GM18519 (cell line): ENCODE measurements at regions not wholly inside any gene's neighbourhood (a gene's known extent, or its start where the extent isn't known, plus 50 kb on each side); places are given as distances from the start of the nearest gene placed in this dataset.
"Not testable (repeated sequence)": the region's sequence is repeated elsewhere in the genome, so short reads cannot be mapped to it uniquely, and the experiment has no call there.

Experiments
- ATAC-seq: cut with Tn5 transposase; IDR thresholded peaks from one replicate; pipeline ENCODE4 v1.9.1; 2021; ENCODE audit warnings: mild to moderate bottlenecking, moderate library complexity; ENCODE audit not compliant: unreplicated experiment, low FRiP score

DNA sequence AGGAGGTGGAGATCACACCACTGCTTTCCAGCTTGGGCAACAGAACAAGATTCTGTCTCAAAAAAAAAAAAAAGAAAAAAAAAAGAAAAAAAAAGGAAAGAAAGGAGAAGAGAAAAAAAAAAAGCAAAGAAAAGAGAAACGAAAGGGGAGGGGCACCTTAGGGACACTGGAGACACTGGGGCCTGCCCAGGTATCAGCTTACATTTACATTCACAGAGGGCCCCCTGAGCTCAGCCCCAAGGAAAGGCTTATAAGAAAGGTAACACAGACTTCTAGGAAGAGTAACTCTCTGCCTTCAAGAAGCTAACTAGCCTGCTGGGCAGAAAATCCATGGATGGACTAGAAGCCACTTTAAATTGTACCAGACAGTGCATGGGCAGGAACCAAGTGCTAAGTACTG is 108.8 kb downstream of the NPY start:
- no peak for ATAC-seq

DNA sequence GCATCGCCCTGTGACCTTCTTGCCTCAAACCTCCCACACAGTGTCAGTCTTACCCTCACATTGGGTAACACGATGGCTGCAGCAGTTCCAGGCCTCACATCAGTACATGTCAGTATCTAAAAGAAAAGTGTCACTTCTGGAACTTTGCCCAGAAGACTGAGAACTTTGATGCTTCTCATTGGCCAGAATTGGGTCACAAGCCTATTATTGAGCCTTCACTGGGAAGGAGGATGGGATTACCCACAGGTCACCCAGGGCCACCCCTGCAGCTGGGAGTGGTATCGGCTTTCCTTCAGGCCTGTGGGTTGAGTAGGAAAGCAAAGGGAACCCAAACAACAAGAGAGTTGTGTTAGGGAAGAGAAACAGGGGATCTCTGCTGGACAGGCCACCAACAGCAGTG is 111.5 kb downstream of the NPY start:
- no peak for ATAC-seq

DNA sequence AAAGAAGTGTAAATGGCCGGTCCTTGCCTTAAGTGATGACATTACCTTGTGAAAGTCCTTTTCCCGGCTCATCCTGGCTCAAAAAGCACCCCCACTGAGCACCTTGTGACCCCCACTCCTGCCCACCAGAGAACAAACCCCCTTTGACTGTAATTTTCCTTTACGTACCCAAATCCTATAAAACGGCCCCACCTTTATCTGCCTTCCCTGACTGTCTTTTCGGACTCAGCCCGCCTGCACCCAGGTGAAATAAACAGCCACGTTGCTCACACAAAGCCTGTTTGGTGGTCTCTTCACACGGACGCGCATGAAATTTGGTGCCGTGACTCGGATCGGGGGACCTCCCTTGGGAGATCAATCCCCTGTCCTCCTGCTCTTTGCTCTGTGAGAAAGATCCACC is 112.4 kb downstream of the NPY start:
- not testable (repeated sequence) for ATAC-seq

- no peak for ATAC-seq
Observed at GRCh38 chr7:24401628-24402593, 117.9 kb downstream of the NPY start.

DNA sequence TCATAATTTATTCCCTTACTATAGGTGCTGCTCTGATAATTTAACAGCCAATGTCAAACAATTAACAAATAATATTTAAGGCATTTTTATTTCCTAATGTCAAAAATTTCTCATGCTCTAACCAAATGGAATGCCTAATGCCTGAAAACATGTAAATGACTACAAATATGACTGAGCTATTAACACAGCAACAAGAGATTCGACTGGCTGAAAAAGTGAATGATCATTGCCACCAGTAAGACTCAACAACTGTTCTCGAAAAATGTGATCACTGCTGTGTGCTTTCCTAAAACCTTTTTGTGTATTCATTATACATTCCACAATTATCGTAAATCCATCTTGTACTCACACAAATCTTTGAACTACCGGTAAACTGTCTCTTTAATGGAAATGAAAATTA is 118.7 kb downstream of the NPY start:
- no peak for ATAC-seq

DNA sequence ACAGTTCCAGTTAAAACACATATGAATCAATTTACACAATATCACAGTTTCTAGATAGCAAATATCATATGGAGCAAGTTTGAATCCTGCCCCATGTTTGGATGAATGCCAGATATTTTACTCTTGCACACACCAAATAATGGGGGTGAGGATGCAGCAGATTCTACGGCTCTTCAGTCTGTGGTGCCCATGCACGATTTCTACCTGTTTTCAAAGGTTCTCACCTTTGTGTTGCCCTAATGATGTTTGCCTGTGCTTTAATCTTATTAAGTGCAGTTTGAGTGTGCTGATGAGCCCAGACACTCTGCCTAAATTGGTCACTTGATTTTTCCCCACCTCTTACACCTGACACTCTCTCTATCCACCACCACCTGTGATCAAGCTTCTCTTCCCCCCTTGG is 119.6 kb downstream of the NPY start:
- no peak for ATAC-seq

DNA sequence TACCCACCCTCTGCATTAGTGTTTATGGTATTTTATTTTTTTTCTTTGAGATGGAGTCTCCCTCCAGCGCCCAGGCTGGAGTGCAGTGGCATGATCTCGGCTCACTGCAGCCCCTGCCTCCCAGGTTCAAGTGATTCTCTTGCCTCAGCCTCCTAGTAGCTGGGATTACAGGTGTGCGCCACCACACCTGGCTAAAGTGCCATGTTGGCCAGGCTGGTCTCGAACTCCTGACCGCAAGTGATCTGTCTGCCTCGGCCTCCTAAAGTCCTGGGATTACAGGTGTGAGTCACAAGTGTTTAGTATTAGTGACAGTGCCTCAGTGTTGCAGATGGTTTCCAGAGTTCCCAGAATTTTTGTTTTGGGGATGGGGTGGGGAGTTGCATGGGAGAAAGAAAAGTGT is 120.3 kb downstream of the NPY start:
- ATAC-seq, result no peak

GRCh38 chr7:24405002-24405401 is 121.0 kb downstream of the NPY start:
- no peak for ATAC-seq

GRCh38 chr7:24406053-24406788 is 122.2 kb downstream of the NPY start:
- no peak for ATAC-seq

DNA sequence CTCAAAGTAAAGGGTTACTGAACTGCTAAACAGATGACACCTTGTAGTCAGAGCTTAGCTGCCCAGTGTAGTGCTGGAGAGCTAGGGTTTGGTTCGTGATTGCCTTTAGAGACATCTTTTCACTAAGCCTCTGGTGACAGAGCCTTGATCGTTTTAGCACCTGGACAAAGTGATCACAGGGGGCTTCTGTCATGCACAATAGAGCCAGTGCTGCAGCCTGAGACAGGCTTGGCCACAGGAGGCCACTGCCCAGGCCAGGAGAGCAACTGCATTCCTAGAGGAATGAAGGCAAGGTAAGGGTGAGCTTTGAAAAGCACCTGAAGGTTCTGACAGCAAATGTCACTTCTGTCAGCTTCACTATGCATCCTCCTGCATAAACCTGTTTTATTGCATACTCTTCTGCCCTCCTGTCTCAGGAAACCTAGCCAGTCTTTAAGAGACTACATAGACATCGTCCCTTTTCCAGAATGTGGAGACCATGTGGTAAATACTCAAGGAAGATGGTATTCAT is 122.9 kb downstream of the NPY start:
- ATAC-seq, result no peak

DNA sequence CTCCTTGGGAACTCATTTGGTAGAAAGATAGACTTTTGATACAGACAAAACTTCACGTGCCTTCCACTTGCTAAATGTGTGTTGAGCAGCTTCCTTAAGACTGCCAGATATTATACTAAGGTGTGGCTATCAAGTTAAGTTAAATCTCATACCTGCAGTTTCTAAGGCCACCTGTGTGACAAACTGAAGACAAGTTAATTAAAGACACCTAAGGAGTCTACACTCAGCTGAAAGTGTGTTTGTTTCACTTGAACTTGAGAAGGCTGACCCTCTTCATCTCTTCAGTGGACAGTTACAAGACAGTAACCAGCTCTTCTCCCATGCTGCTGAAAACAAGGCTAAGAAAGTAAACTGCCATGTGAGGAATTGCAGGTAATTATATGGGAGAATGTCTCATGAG is 124.0 kb downstream of the NPY start:
- no peak for ATAC-seq

GRCh38 chr7:24408798-24409430 is 124.9 kb downstream of the NPY start:
- ATAC-seq, result no peak

DNA sequence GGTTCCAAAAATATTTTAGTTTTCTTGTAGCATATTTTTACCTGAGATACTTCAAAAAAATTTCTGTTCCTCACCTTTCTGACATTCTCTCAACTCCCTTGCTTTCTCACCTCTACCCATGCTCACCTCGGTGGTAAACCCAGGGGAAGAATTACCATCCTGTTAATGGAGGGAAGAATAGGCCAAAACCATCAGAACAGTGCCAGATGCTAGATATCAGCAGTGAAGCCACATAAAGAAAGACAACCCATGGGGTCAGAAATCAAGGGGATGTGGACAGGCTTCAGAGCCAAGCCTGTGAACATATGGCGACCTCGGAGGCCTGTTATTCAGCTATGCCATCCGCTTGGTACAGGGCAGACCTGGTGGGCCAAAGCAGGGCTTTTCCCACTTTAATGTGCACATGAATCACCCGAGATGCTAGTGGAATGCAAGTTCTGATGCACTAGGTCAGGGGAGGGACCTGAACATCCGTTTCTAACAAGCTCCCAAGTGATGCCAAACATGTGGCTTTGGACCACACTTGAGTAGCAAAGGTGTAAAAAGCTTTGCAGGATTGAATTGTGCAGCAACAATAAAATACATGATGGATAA is 125.5 kb downstream of the NPY start:
- no peak for ATAC-seq

DNA sequence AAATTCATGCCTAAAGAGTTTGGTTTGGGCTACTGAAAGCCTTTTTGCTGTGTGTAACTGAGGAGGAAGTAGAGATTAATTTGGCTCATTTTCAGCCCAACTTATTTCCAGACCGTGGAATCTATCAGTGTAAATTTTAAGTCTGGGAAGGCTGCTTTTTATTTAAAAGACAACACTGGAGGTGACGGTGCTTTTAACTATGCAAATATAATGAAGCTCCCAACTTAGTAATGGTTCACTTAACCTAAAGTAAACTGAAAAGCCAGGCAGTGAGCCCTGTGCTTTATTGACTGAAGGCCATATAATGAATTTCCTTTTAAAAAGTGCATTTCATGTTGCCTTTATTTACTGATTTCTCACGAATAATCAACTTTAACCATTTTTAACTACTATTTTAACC is 127.2 kb downstream of the NPY start:
- no peak for ATAC-seq

DNA sequence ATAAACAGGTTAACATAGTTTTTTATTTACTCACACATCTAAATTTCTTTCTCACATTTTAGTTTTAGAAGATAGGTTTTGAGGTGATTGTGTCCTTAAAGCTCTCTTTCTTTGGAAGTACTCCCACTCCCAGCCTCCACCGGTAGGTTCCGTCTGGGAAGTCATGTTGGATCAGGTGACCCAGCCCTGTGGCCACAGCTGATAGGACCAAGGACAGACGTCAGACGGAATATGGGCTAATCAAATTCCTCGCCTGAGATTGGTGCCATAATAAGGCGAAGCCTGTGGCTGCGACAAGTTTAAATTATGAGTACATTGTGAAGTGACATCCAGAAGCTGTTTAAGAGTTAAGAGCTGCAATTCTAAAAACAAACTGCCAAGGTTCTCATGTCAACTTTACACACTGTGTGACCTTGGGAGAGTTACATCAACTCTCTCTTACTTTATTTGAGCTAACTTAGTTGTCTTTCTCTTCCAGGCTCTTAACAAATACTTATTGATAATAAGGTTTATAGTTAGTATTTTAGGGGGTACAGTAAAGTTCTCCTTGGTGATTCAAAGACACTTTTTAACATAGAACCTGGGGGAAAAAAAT is 133.6 kb downstream of the NPY start:
- no peak for ATAC-seq

- ATAC-seq, result no peak
Observed at GRCh38 chr7:24419077-24419476, 135.1 kb downstream of the NPY start.

- no peak for ATAC-seq
Observed at GRCh38 chr7:24419511-24419910, 135.5 kb downstream of the NPY start.

DNA sequence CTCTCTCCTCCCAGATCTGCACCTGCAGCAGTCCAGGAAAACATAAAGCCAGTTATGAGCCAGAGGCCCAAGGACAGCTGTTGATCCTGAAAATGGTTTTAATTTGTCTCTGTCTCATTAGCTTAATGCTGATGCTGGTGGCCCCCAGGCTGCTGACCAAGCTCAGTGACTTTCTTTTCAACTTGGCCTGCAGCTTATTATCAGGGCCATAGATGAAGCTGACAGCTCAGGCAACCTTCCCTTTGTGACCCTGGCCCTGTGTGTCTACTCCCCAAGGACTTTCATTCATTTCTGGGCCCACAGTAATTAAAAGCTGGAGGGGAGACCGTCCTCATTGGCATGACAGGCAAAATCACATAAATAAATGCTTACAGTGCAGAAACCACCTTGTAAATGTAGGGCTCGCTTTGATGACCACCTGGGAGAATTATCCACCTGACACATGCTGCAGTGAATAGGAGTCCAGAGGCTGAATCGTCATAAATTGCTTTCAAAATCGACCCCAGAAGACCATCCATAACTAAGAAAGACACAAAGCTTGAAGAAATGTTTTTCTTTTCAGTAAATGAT is 138.5 kb downstream of the NPY start:
- ATAC-seq, result no peak

DNA sequence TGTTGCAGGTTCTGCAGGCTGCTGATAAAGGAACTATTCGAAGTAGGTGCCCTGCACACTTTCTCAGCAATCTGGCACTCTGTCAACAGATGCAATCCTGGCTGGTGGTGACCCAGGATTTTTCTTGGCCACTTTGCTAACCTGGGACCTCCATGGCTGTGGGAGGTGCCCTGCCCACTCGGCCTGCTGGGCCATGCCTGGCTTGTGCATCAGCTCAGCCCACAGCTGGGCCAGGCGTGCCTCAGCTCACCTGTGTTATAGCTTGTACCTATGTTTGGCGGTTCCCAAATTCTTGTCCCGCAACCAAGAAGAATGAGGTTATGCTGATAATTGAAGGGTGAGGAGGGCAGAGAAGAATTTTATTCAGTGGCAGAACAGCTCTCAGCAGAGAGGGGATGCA is 141.7 kb downstream of the NPY start:
- ATAC-seq, result no peak

DNA sequence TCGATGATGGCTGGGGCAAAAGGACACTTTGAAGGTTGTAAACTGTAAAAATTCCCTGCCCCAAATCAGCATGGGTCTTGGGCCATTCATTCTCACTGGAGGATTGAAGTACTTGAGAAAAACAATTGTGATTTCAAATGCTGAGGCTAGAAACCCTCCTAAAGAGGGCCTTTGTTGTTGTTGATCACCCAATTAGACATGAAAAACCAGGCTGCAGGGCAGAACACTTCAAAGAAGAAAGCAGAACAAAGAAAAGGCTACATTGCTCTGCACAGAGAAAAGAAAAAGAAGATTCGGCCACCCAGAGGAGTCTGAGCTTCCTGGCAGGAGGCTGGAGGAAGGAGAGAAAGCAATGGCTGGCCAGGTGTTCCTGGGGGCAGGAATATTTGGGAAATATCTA is 143.1 kb downstream of the NPY start:
- no peak for ATAC-seq
